Right lobe of liver (tissue), 6 donors: ENCODE measurements at regions not wholly inside any gene's neighbourhood (a gene's known extent, or its start where the extent isn't known, plus 50 kb on each side); places are given as distances from the start of the nearest gene placed in this dataset.
A peak's percentile ranks its signal among the peaks of the same experiment; 100 is the strongest.

ENCODE experiments used
- ATAC-seq, 4 donors: fragments of 200-7000 bp; cut with Tn5 transposase; one replicate each; pipeline ENCODE4 v1.9.1; 2020; ENCODE audit warnings: mild to moderate bottlenecking in 4 of 4, moderate library complexity in 4 of 4
- DNase-seq, 3 donors: peaks; one replicate each; pipeline ENCODE4 v3.0.0-alpha.2; 2020
- H3K27ac ChIP-seq, 3 donors: fragments of 200-600 bp; one replicate each; pipeline ENCODE4 v1.8.0; 2022
- H3K27me3 ChIP-seq, 2 donors: fragments of 200-600 bp; one replicate each; pipeline ENCODE4 v1.8.0; 2022
- H3K36me3 ChIP-seq, 4 donors: fragments of 200-600 bp; sonication (generic) in 1 of 4; one replicate each; pipeline versions ENCODE4 v1.5.1 to v1.8.0; 2017 to 2022; ENCODE audit warnings: control low read depth in 1 of 4
- H3K4me1 ChIP-seq, 4 donors: fragments of 200-600 bp; sonication (generic) in 1 of 4; one replicate each; pipeline versions ENCODE4 v1.5.1 to v1.8.0; 2017 to 2022; ENCODE audit warnings: control low read depth in 1 of 4
- H3K4me3 ChIP-seq, 3 donors: fragments of 200-600 bp; one replicate each; pipeline ENCODE4 v1.8.0; 2022
- H3K9me3 ChIP-seq, 4 donors: fragments of 200-600 bp; sonication (generic) in 1 of 4; one replicate each; pipeline versions ENCODE4 v1.5.1 to v1.8.0; 2017 to 2022; ENCODE audit warnings: control low read depth in 1 of 4
- POLR2A ChIP-seq: fragments of 450-650 bp; IDR thresholded peaks from one replicate; pipeline ENCODE4 v1.6.1; 2017; ENCODE audit warnings: antibody characterized with exemption, mild to moderate bottlenecking
- WGBS: methylation state at CpG from one replicate; pipeline ENCODE4 v1.1.6; 2018; ENCODE audit warnings: low coverage, low lambda C conversion rate; ENCODE audit not compliant: insufficient coverage; ENCODE audit errors: missing lambda C conversion rate; 5-methylcytosine and 5-hydroxymethylcytosine counted together
- intact Hi-C, 2 donors: fragments of 100-400 bp; cut with DNase I; formaldehyde crosslinking; loops; one replicate each; pipeline versions ENCODE4 v1.11.2 to v1.14.1; 2022
- TF ChIP-seq, protein P1 (sequence below), 4 donors: fragments of 200-600 bp in 3 of 4; fragments of 450-650 bp in 1 of 4; IDR thresholded peaks; one replicate each; pipeline versions ENCODE4 v1.5.1 to v1.8.0; 2016 to 2022; ENCODE audit warnings: antibody characterized with exemption in 4 of 4, mild to moderate bottlenecking in 2 of 4
- donor health status: DM: no; HTN: yes; CAD: no.
- donor health status: DM: no; HTN: no; CAD: no.
- donor health status: DM: no; HTN: no; CAD: no.
- donor health status: DM: no; HTN: yes; CAD: no.
- donor health status: DM: no; HTN: yes; CAD: no.

DNA sequence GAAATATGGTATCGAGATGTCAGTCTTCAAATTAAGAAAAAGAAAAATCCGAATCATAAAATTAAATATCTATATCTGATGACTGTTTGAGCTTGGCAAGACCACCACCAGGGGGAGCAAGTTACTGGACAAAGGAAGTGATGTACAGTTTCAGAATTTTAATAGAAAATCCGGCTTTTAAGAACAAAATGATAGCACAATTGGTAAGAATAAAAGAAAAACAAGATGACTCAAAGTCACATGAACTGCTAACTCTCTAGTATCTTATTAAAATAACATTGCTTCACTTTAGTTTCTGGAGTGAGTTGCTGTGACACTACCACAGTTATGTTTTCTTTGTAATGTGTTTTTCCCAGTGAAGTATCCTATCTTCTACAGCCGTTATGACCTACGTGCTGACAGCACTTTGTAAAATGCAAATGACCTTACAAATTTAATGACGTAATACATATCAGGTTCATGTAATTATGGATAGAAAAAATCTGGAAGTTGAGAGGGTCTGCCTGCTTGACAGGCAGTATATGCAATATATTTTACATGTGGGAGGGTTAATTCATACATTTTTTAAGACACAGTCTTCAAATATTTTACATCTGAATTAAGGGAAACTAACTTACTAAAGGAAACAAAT is 405.3 kb upstream of the HS3ST5 start:
- 13% methylated on average over 6 of the region's 6 CpGs for WGBS
- peak in 2 of 3 donors; percentile 25 to 48 for DNase-seq
- no peak overlapping the region for H3K4me3 ChIP-seq
- no peak overlapping the region for H3K27ac ChIP-seq
- H3K36me3 ChIP-seq = no peaks in the 10 kb centered on the region
- ATAC-seq = no peak
- TF ChIP-seq POLR2A = no peak
- TF ChIP-seq, protein P1, sequence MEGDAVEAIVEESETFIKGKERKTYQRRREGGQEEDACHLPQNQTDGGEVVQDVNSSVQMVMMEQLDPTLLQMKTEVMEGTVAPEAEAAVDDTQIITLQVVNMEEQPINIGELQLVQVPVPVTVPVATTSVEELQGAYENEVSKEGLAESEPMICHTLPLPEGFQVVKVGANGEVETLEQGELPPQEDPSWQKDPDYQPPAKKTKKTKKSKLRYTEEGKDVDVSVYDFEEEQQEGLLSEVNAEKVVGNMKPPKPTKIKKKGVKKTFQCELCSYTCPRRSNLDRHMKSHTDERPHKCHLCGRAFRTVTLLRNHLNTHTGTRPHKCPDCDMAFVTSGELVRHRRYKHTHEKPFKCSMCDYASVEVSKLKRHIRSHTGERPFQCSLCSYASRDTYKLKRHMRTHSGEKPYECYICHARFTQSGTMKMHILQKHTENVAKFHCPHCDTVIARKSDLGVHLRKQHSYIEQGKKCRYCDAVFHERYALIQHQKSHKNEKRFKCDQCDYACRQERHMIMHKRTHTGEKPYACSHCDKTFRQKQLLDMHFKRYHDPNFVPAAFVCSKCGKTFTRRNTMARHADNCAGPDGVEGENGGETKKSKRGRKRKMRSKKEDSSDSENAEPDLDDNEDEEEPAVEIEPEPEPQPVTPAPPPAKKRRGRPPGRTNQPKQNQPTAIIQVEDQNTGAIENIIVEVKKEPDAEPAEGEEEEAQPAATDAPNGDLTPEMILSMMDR (IDR thresholded peaks at IDR 0.05) = peak; percentile 35 to 80 (median 70)
- intact Hi-C loops = no loop called here
- H3K4me1 ChIP-seq = no peaks in the 10 kb centered on the region
- H3K9me3 ChIP-seq = no peaks in the 10 kb centered on the region
- no peaks in the 10 kb centered on the region for H3K27me3 ChIP-seq

DNA sequence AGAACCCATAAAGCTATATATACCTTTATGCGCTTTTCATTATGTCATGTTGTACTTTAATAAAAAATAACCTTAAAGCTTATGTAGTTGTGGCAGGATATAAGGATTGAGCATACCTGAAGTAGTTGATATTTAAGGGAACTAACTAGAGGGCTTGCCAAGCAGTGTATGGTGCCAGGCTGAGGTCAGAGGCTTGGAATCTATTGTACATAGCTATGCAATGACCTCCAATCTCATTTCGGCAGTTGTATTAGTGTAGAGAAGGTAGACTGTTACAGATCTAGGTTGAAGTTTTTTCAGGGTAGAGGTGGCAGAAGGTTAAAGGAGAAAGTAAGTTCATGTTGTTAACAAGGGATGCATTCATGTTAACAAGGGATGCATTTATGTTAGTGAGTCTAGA is 397.7 kb upstream of the HS3ST5 start:
- Histone ChIP-seq H3K27ac (no peak overlapping the region), H3K27me3 (no peaks in the 10 kb centered on the region), H3K36me3 (no peaks in the 10 kb centered on the region), H3K9me3 (no peaks in the 10 kb centered on the region), H3K4me1 (no peaks in the 10 kb centered on the region), H3K4me3 (no peak overlapping the region)
- ATAC-seq (no peak), DNase-seq (no peak)
- 82% methylated on average over 2 of the region's 2 CpGs for WGBS
- intact Hi-C loops = no loop called here
- TF ChIP-seq, protein P1 (IDR thresholded peaks at IDR 0.05) = no peak
- TF ChIP-seq POLR2A = no peak

DNA sequence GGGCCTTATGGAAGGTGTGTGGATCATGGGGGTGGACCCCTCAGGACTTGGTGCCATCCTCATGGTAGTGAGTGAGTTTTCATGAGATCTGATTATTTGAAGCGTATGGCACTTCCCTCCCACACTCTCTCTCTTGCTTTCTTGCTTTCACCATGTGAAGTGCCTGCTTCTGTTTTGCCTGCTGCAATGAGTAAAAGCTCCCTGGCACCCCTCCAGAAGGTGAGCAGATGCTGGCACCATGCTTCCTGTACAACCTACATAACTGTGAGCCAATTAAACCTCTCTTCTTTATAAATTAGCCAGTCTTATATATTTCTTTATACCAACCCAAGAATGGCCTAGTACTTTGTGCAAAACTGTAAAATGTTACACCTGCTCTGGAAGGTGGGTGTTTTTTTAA is 396.8 kb upstream of the HS3ST5 start:
- intact Hi-C loops = no loop called here
- no peak overlapping the region for H3K27ac ChIP-seq
- no peak for DNase-seq

DNA sequence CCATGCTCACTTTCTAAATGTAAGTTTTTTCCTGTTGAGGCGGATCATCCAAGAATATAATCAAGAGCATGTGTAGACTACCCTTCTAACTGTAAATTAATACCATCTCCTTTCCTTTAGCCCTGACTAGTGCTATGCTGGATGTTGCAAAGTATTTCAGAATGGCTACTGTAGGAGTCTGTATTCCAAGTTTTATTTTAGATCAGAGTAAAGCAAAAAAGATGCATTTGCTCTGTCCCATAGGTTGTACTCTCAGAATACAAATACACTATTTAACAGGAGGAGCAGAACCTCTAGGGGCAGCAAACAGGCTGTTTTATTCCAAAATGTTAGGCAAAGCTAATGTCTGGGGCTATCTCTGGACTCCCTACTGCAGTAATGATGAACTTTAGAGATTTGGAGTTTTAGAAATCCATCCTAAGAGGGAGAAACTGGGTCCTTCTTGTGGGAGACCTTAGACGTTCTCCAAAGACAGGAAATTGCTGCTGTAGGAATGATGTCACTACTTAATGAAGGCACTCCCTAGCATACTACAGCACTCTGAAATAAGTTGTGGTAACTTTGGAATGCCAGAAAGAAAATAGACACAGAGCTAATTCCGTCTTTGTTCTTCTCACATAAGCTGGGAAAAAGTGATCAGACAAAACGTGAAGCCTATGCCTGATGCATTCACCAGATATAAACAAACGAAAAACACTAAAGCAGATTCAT is 392.4 kb upstream of the HS3ST5 start:
- no peaks in the 10 kb centered on the region for H3K27me3 ChIP-seq
- intact Hi-C loops = no loop called here
- no peak for ATAC-seq
- H3K4me3 ChIP-seq = no peak overlapping the region
- no peak for DNase-seq
- no peak overlapping the region for H3K27ac ChIP-seq
- H3K36me3 ChIP-seq = no peaks in the 10 kb centered on the region
- no peaks in the 10 kb centered on the region for H3K4me1 ChIP-seq
- H3K9me3 ChIP-seq = no peaks in the 10 kb centered on the region
- TF ChIP-seq, protein P1 (IDR thresholded peaks at IDR 0.05) = no peak
- TF ChIP-seq POLR2A = no peak
- 48% methylated on average over 5 of the region's 5 CpGs for WGBS

More for the DNA sequence above, 396.8 kb upstream of the HS3ST5 start:
- TF ChIP-seq, protein P1 (IDR thresholded peaks at IDR 0.05) = no peak
- TF ChIP-seq POLR2A = no peak
- Histone ChIP-seq H3K9me3 (no peaks in the 10 kb centered on the region), H3K36me3 (no peaks in the 10 kb centered on the region), H3K4me1 (no peaks in the 10 kb centered on the region), H3K27me3 (no peaks in the 10 kb centered on the region), H3K4me3 (no peak overlapping the region)
- no peak for ATAC-seq
- no CpG with 5 or more reads among the region's 1 CpG for WGBS
